Mucosa of descending colon (tissue), 3 donors: ENCODE measurements at regions not wholly inside any gene's neighbourhood (a gene's known extent, or its start where the extent isn't known, plus 50 kb on each side); places are given as distances from the start of the nearest gene placed in this dataset.

Experiments used
- ATAC-seq: fragments of 200-7000 bp; cut with Tn5 transposase; one replicate; pipeline ENCODE4 v1.9.1; 2020; ENCODE audit warnings: mild to moderate bottlenecking, moderate library complexity
- DNase-seq, 3 donors: peaks; one replicate each; pipeline ENCODE4 v3.0.0-alpha.2; 2020
- H3K36me3 ChIP-seq: fragments of 200-600 bp; one replicate; pipeline ENCODE4 v1.8.0; 2021; ENCODE audit warnings: low read depth, mild to moderate bottlenecking
- H3K4me1 ChIP-seq: fragments of 200-600 bp; one replicate; pipeline ENCODE4 v1.8.0; 2021; ENCODE audit warnings: low read depth, mild to moderate bottlenecking
- H3K4me3 ChIP-seq: fragments of 200-600 bp; one replicate; pipeline ENCODE4 v1.8.0; 2021; ENCODE audit warnings: mild to moderate bottlenecking
- H3K9me3 ChIP-seq: fragments of 200-600 bp; one replicate; pipeline ENCODE4 v1.8.0; 2021; ENCODE audit warnings: mild to moderate bottlenecking
- intact Hi-C, 2 donors: fragments of 100-400 bp; cut with DNase I in 1 of 2; cut with micrococcal nuclease in 1 of 2; formaldehyde crosslinking; loops; one replicate each; pipeline versions ENCODE4 v1.11.0 to v1.11.1; 2022; cut with DNase I, micrococcal nuclease
- TF ChIP-seq, protein P1 (sequence below): fragments of 200-600 bp; IDR thresholded peaks from one replicate; pipeline ENCODE4 v1.8.0; 2022; ENCODE audit warnings: antibody characterized with exemption, mild to moderate bottlenecking
- donor health status: DM: no; HTN: no; CAD: no; lungs with moderate emphysema.
- donor health status: DM: no; HTN: no; CAD: no.
- donor health status: DM: no; HTN: yes; CAD: no.

- no peaks in the 10 kb centered on the region for H3K9me3 ChIP-seq
- intact Hi-C loops, result no loop called here
- ATAC-seq (no peak), DNase-seq (no peak)
- no peak overlapping the region for H3K4me3 ChIP-seq
- H3K4me1 ChIP-seq, result no peaks in the 10 kb centered on the region
- TF ChIP-seq, protein P1, sequence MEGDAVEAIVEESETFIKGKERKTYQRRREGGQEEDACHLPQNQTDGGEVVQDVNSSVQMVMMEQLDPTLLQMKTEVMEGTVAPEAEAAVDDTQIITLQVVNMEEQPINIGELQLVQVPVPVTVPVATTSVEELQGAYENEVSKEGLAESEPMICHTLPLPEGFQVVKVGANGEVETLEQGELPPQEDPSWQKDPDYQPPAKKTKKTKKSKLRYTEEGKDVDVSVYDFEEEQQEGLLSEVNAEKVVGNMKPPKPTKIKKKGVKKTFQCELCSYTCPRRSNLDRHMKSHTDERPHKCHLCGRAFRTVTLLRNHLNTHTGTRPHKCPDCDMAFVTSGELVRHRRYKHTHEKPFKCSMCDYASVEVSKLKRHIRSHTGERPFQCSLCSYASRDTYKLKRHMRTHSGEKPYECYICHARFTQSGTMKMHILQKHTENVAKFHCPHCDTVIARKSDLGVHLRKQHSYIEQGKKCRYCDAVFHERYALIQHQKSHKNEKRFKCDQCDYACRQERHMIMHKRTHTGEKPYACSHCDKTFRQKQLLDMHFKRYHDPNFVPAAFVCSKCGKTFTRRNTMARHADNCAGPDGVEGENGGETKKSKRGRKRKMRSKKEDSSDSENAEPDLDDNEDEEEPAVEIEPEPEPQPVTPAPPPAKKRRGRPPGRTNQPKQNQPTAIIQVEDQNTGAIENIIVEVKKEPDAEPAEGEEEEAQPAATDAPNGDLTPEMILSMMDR, result no peak
- H3K36me3 ChIP-seq, result no peaks in the 10 kb centered on the region
Measured at GRCh38 chr7:41425926-41426325, 277.0 kb downstream of the INHBA start.

DNA sequence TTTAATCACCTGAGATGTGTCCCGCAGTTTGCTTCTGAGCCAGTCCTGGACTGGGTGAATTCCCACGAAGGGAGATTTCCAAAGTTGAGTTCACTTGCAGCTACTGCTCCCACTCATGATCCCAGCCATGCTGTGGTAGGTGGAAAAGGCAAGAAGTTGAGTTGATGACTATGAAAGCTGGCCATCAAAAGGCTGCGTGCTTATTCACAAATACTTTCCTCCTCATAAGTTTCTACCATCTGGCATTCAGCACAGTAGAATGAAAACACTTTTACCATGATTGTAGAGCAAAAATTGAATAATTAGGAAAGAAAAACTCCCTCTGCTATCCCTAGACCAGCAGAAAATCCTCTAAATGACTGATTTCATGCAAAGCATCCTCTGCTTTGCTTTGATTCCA is 281.8 kb downstream of the INHBA start:
- H3K9me3 ChIP-seq, result no peaks in the 10 kb centered on the region
- DNase-seq (no peak), ATAC-seq (no peak)
- H3K4me3 ChIP-seq, result no peak overlapping the region
- TF ChIP-seq, protein P1, result no peak
- intact Hi-C loops, result no loop called here
- no peaks in the 10 kb centered on the region for H3K4me1 ChIP-seq
- H3K36me3 ChIP-seq, result no peaks in the 10 kb centered on the region

- no peaks in the 10 kb centered on the region for H3K4me1 ChIP-seq
- H3K9me3 ChIP-seq, result no peaks in the 10 kb centered on the region
- TF ChIP-seq, protein P1, result no peak
- no peak for DNase-seq
- no peak overlapping the region for H3K4me3 ChIP-seq
- no peak for ATAC-seq
- no peaks in the 10 kb centered on the region for H3K36me3 ChIP-seq
- intact Hi-C loops, result no loop called here
Measured at GRCh38 chr7:41420421-41420820, 282.5 kb downstream of the INHBA start.

GRCh38 chr7:41418337-41418736 is 284.6 kb downstream of the INHBA start:
- Histone ChIP-seq H3K9me3 (no peaks in the 10 kb centered on the region), H3K4me3 (no peak overlapping the region), H3K4me1 (no peaks in the 10 kb centered on the region), H3K36me3 (no peaks in the 10 kb centered on the region)
- DNase-seq, result no peak
- intact Hi-C loops, result no loop called here
- no peak for ATAC-seq
- TF ChIP-seq, protein P1, result no peak

- DNase-seq (no peak), ATAC-seq (no peak)
- Histone ChIP-seq H3K36me3 (no peaks in the 10 kb centered on the region), H3K9me3 (no peaks in the 10 kb centered on the region), H3K4me3 (no peak overlapping the region), H3K4me1 (no peaks in the 10 kb centered on the region)
- TF ChIP-seq, protein P1, result no peak
- intact Hi-C loops, result no loop called here
Measured at GRCh38 chr7:41416208-41416595, 286.7 kb downstream of the INHBA start.
